ENCODE measurements at regions not wholly inside any gene's neighbourhood (a gene's known extent, or its start where the extent isn't known, plus 50 kb on each side); places are given as distances from the start of the nearest gene placed in this dataset.
"Not testable (repeated sequence)": the region's sequence is repeated elsewhere in the genome, so short reads cannot be mapped to it uniquely, and the experiment has no call there.

DNA sequence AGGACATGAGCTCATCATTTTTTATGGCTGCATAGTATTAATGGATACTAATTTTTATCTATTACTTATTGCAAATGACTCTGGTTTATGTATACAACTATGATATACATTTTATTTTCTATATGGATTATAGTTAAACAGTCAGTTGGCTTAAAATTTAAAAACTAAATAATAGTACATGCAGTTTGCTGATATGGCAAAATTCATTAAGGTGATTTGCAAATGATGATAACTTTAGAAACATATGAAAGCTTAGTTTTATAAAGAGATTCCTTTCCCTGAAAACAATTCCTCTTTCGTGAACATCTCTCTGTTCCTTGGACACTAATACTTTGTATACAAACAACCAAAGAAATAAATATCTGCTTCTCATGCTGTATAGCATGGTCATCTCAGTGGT, 165.5 kb upstream of the SEMA3E start:
- Histone ChIP-seq H3K36me3 (ENCODE audit: control insufficient read depth, insufficient read depth, low read length) (no peaks in the 10 kb centered on the region), H3K27me3 (ENCODE audit: control insufficient read depth, insufficient read depth, low read length) (no peaks in the 10 kb centered on the region), H3K4me3 (ENCODE audit: low read depth, low read length) (no peak overlapping the region)
- TF ChIP-seq, protein P1, sequence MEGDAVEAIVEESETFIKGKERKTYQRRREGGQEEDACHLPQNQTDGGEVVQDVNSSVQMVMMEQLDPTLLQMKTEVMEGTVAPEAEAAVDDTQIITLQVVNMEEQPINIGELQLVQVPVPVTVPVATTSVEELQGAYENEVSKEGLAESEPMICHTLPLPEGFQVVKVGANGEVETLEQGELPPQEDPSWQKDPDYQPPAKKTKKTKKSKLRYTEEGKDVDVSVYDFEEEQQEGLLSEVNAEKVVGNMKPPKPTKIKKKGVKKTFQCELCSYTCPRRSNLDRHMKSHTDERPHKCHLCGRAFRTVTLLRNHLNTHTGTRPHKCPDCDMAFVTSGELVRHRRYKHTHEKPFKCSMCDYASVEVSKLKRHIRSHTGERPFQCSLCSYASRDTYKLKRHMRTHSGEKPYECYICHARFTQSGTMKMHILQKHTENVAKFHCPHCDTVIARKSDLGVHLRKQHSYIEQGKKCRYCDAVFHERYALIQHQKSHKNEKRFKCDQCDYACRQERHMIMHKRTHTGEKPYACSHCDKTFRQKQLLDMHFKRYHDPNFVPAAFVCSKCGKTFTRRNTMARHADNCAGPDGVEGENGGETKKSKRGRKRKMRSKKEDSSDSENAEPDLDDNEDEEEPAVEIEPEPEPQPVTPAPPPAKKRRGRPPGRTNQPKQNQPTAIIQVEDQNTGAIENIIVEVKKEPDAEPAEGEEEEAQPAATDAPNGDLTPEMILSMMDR (IDR thresholded peaks at IDR 0.05; ENCODE audit: insufficient read depth, low read length, poor library complexity, severe bottlenecking): no peak
- no peak for DNase-seq (ENCODE audit: low read depth)

DNA sequence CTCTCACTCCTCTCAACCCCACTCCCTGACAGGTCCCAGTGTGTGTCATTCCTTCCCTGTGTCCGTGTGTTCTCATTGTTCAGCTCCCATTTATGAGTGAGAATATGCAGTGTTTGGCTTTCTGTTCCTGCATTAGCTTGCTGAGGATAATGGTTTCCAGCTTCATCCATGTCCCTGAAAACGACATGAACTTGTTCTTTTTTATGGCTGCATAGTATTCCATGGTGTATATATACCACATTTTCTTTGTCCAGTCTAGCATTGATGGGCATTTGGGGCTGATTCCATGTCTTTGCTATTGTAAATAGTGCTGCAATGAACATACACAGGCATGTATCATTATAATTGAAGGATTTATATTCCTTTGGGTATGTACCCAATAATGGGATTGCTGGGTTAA, 163.6 kb upstream of the SEMA3E start:
- H3K4me3 ChIP-seq (ENCODE audit: low read depth, low read length); DNase-seq (ENCODE audit: low read depth); H3K36me3 ChIP-seq (ENCODE audit: control insufficient read depth, insufficient read depth, low read length); H3K27me3 ChIP-seq (ENCODE audit: control insufficient read depth, insufficient read depth, low read length): not testable (repeated sequence)

DNA sequence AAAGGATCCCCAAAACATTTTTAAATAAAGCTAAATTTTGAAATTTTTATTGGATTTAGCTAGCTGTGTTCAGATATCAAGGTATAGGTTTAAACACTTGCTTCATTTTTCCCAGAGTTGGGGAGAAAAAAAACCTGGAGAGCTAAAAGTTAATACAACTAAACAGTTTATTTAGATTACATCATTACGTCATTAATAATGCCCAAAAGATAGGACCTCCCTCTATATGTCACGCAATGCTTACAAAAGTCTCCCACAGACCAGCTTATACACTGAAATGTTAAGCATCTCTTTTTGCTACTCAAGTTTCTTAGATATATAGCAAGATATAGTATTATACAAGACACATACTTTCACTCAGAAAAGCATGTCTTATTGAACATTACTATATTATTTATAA, 160.0 kb upstream of the SEMA3E start:
- no peak overlapping the region for H3K4me3 ChIP-seq (ENCODE audit: low read depth, low read length)
- no peaks in the 10 kb centered on the region for H3K36me3 ChIP-seq (ENCODE audit: control insufficient read depth, insufficient read depth, low read length)
- H3K27me3 ChIP-seq (ENCODE audit: control insufficient read depth, insufficient read depth, low read length): no peaks in the 10 kb centered on the region
- no peak for DNase-seq (ENCODE audit: low read depth)
- TF ChIP-seq, protein P1 (IDR thresholded peaks at IDR 0.05; ENCODE audit: insufficient read depth, low read length, poor library complexity, severe bottlenecking): no peak

DNA sequence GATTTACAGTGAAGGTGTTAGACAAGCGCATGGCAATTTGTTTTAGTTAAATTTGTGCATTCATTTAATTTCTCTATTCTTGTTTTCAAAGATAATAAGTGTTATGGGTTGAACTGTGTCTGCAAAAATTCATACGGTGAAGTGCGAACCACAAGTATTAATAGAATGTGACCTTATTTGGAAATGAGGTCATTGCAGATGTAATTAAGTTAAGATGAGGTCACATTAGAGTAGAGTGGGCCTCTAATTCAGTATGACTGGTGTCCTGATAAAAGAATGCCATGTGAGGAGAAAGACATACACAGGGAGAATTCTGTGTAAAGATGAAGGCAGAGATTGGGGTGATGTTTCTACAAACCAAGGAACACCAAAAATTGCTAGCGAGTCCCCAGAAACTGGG, 158.8 kb upstream of the SEMA3E start:
- TF ChIP-seq, protein P1 (IDR thresholded peaks at IDR 0.05; ENCODE audit: insufficient read depth, low read length, poor library complexity, severe bottlenecking): no peak
- H3K36me3 ChIP-seq (ENCODE audit: control insufficient read depth, insufficient read depth, low read length): no peaks in the 10 kb centered on the region
- H3K4me3 ChIP-seq (ENCODE audit: low read depth, low read length): no peak overlapping the region
- DNase-seq (ENCODE audit: low read depth): no peak
- H3K27me3 ChIP-seq (ENCODE audit: control insufficient read depth, insufficient read depth, low read length): no peaks in the 10 kb centered on the region

DNA sequence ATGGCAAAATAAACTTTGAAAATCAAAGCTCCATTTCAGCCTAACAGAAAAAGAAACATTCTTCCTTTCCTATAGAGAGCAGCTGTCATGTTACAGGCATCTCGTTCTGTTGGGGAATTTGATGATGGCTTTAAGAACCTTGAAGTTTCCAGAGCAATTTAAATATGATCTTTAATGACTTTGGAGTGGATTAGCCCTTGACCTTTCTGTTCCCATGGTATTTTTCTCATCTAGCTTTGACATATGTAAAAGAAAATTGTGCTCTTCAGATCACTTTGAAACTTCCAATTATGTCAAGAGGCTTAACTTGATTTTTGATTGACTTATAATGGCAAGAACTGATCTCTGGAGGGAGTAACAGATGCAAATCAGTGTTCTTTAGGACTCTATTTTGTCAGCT, 157.6 kb upstream of the SEMA3E start:
- TF ChIP-seq, protein P1 (IDR thresholded peaks at IDR 0.05; ENCODE audit: insufficient read depth, low read length, poor library complexity, severe bottlenecking): no peak
- DNase-seq (ENCODE audit: low read depth): no peak
- H3K36me3 ChIP-seq (ENCODE audit: control insufficient read depth, insufficient read depth, low read length): no peaks in the 10 kb centered on the region

DNA sequence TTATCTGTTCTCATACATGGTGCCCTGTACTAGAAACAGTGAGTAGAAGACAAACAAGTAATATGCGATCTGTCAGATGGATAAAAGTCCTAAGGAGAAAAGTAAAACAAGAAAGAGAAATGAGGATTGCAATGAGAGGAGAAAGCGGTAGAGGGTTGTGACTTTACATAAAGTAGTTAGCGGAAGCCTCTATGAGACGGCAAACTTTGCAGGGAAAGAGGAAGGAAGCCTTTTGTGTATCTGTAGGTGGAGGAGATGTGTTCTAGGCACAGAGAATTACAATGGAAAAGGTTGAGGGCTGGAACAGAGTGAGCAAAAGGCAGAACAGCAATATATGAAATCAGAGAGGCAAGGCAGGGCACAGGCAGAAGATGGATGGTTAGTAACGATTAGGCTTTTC, 150.4 kb upstream of the SEMA3E start:
- TF ChIP-seq, protein P1 (IDR thresholded peaks at IDR 0.05; ENCODE audit: insufficient read depth, low read length, poor library complexity, severe bottlenecking): no peak
- H3K36me3 ChIP-seq (ENCODE audit: control insufficient read depth, insufficient read depth, low read length): no peaks in the 10 kb centered on the region

More for the DNA sequence above, 157.6 kb upstream of the SEMA3E start:
- no peak overlapping the region for H3K4me3 ChIP-seq (ENCODE audit: low read depth, low read length)
- H3K27me3 ChIP-seq (ENCODE audit: control insufficient read depth, insufficient read depth, low read length): no peaks in the 10 kb centered on the region

More for the DNA sequence above, 150.4 kb upstream of the SEMA3E start:
- Histone ChIP-seq H3K27me3 (ENCODE audit: control insufficient read depth, insufficient read depth, low read length) (no peaks in the 10 kb centered on the region), H3K4me3 (ENCODE audit: low read depth, low read length) (no peak overlapping the region)
- DNase-seq (ENCODE audit: low read depth): no peak
